ENCODE measurements at regions not wholly inside any gene's neighbourhood (a gene's known extent, or its start where the extent isn't known, plus 50 kb on each side); places are given as distances from the start of the nearest gene placed in this dataset.

- Histone ChIP-seq H3K4me3 (ENCODE audit: low read depth, low read length) (no peak overlapping the region), H3K36me3 (ENCODE audit: control insufficient read depth, insufficient read depth, low read length) (no peaks in the 10 kb centered on the region), H3K27me3 (ENCODE audit: control insufficient read depth, insufficient read depth, low read length) (no peaks in the 10 kb centered on the region)
- TF ChIP-seq CTCF (IDR thresholded peaks at IDR 0.05; ENCODE audit: insufficient read depth, low read length, poor library complexity, severe bottlenecking), result no peak
- no peak for DNase-seq (ENCODE audit: low read depth)
These were observed 139.3 kb downstream of the CHIC2 start for GRCh38 chr4:53925050-53925605.

DNA sequence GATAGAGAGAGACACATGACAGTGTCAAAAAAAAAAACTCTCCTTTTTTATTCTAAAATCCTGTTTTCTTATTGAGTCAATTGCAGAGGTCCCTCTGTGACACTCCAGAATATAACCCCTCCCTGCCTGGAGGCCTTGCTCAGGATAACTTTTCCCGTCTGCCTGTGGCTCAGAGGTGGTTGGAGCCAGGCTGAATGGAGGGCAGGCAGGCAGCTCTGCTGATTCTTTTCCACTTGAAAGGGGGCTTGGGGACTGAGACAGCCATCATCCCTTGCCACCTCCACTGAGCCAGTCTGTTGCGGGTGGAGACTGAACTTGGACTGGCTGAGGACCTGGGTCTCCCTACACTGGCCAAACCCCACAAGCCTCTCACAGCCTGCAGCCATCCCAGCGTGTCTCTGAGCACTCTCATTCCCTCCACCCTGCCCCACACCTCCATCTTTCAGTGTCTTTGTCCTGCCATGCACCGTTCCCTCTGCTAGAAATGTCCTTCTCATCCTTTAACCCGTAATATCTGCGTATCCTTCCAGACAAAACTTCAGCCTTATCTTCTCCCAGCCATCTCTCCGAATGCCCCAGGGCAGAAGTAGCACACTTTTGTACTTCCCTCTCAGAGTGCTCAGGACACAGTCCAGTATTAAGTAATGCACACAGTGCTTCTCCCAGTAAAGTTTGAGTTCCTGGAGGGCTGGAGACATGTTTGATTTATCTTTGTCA is 139.9 kb downstream of the CHIC2 start:
- no peak for DNase-seq (ENCODE audit: low read depth)
- Histone ChIP-seq H3K27me3 (ENCODE audit: control insufficient read depth, insufficient read depth, low read length) (no peaks in the 10 kb centered on the region), H3K4me3 (ENCODE audit: low read depth, low read length) (no peak overlapping the region), H3K36me3 (ENCODE audit: control insufficient read depth, insufficient read depth, low read length) (no peaks in the 10 kb centered on the region)
- TF ChIP-seq CTCF (IDR thresholded peaks at IDR 0.05; ENCODE audit: insufficient read depth, low read length, poor library complexity, severe bottlenecking), result no peak

- H3K27me3 ChIP-seq (ENCODE audit: control insufficient read depth, insufficient read depth, low read length), result no peaks in the 10 kb centered on the region
- DNase-seq (ENCODE audit: low read depth), result no peak
- H3K4me3 ChIP-seq (ENCODE audit: low read depth, low read length), result no peak overlapping the region
- H3K36me3 ChIP-seq (ENCODE audit: control insufficient read depth, insufficient read depth, low read length), result no peaks in the 10 kb centered on the region
- no peak for TF ChIP-seq CTCF (IDR thresholded peaks at IDR 0.05; ENCODE audit: insufficient read depth, low read length, poor library complexity, severe bottlenecking)
These were observed 140.5 kb downstream of the CHIC2 start for GRCh38 chr4:53923921-53924320.

GRCh38 chr4:53921856-53922255 is 142.5 kb downstream of the CHIC2 start:
- Histone ChIP-seq H3K27me3 (ENCODE audit: control insufficient read depth, insufficient read depth, low read length) (no peaks in the 10 kb centered on the region), H3K4me3 (ENCODE audit: low read depth, low read length) (no peak overlapping the region), H3K36me3 (ENCODE audit: control insufficient read depth, insufficient read depth, low read length) (no peaks in the 10 kb centered on the region)
- no peak for TF ChIP-seq CTCF (IDR thresholded peaks at IDR 0.05; ENCODE audit: insufficient read depth, low read length, poor library complexity, severe bottlenecking)
- DNase-seq (ENCODE audit: low read depth), result no peak

GRCh38 chr4:53920883-53921282 is 143.5 kb downstream of the CHIC2 start:
- H3K4me3 ChIP-seq (ENCODE audit: low read depth, low read length), result no peak overlapping the region
- no peaks in the 10 kb centered on the region for H3K36me3 ChIP-seq (ENCODE audit: control insufficient read depth, insufficient read depth, low read length)
- TF ChIP-seq CTCF (IDR thresholded peaks at IDR 0.05; ENCODE audit: insufficient read depth, low read length, poor library complexity, severe bottlenecking), result no peak
- no peak for DNase-seq (ENCODE audit: low read depth)
- no peaks in the 10 kb centered on the region for H3K27me3 ChIP-seq (ENCODE audit: control insufficient read depth, insufficient read depth, low read length)

- Histone ChIP-seq H3K27me3 (ENCODE audit: control insufficient read depth, insufficient read depth, low read length) (no peaks in the 10 kb centered on the region), H3K4me3 (ENCODE audit: low read depth, low read length) (no peak overlapping the region), H3K36me3 (ENCODE audit: control insufficient read depth, insufficient read depth, low read length) (no peaks in the 10 kb centered on the region)
- no peak for DNase-seq (ENCODE audit: low read depth)
- no peak for TF ChIP-seq CTCF (IDR thresholded peaks at IDR 0.05; ENCODE audit: insufficient read depth, low read length, poor library complexity, severe bottlenecking)
These were observed 144.3 kb downstream of the CHIC2 start for GRCh38 chr4:53920116-53920515.
